ENCODE measurements at regions not wholly inside any gene's neighbourhood (a gene's known extent, or its start where the extent isn't known, plus 50 kb on each side); places are given as distances from the start of the nearest gene placed in this dataset.
A peak's percentile ranks its signal among the peaks of the same experiment; 100 is the strongest.
"Not testable (repeated sequence)": the region's sequence is repeated elsewhere in the genome, so short reads cannot be mapped to it uniquely, and the experiment has no call there.

GRCh38 chr17:56690441-56691291 is 97.2 kb downstream of the NOG start:
- DNase-seq: no peak

- no peak for DNase-seq
Measured at GRCh38 chr17:56694825-56695224, 101.3 kb downstream of the NOG start.

GRCh38 chr17:56697190-56697589 is 103.7 kb downstream of the NOG start:
- no peak for DNase-seq

GRCh38 chr17:56699186-56699894 is 105.8 kb downstream of the NOG start:
- no peak for DNase-seq

- no peak for DNase-seq
Measured at GRCh38 chr17:56700919-56701420, 107.5 kb downstream of the NOG start.

GRCh38 chr17:56707312-56708219 is 114.1 kb downstream of the NOG start:
- no peak for DNase-seq

GRCh38 chr17:56708220-56708558 is 114.7 kb downstream of the NOG start:
- DNase-seq: no peak

- DNase-seq: no peak
Measured at GRCh38 chr17:56708670-56709410, 115.3 kb downstream of the NOG start.

- no peak for DNase-seq
Measured at GRCh38 chr17:56710986-56711385, 117.5 kb downstream of the NOG start.

- peak; percentile 68 for DNase-seq
Measured at GRCh38 chr17:56715613-56716357, 117.9 kb downstream of the C17orf67 start.

GRCh38 chr17:56717471-56717870 is 116.2 kb downstream of the C17orf67 start:
- no peak for DNase-seq

- DNase-seq: no peak
Measured at GRCh38 chr17:56718515-56718914, 115.2 kb downstream of the C17orf67 start.

- no peak for DNase-seq
Measured at GRCh38 chr17:56723421-56723820, 110.3 kb downstream of the C17orf67 start.

- DNase-seq: no peak
Measured at GRCh38 chr17:56724664-56725063, 109.1 kb downstream of the C17orf67 start.

GRCh38 chr17:56725144-56725543 is 108.6 kb downstream of the C17orf67 start:
- DNase-seq: no peak

GRCh38 chr17:56727876-56728617 is 105.7 kb downstream of the C17orf67 start:
- no peak for DNase-seq

- not testable (repeated sequence) for DNase-seq
Measured at GRCh38 chr17:56731096-56731495, 102.6 kb downstream of the C17orf67 start.

- no peak for DNase-seq
Measured at GRCh38 chr17:56733833-56734232, 99.9 kb downstream of the C17orf67 start.

GRCh38 chr17:56735842-56736241 is 97.9 kb downstream of the C17orf67 start:
- no peak for DNase-seq

GRCh38 chr17:56737421-56738161 is 96.1 kb downstream of the C17orf67 start:
- DNase-seq: no peak

All from activated T-cell treated with anti-CD3 and anti-CD28 coated beads for 4 hours (primary cell).